NCI-H748 (cell line): ENCODE measurements at regions not wholly inside any gene's neighbourhood (a gene's known extent, or its start where the extent isn't known, plus 50 kb on each side); places are given as distances from the start of the nearest gene placed in this dataset.

Experiments
- DNase-seq: peaks from one replicate; lab custom pipeline; 2025; ENCODE audit not compliant: unreplicated experiment; lab: John Stamatoyannopoulos, UW

DNA sequence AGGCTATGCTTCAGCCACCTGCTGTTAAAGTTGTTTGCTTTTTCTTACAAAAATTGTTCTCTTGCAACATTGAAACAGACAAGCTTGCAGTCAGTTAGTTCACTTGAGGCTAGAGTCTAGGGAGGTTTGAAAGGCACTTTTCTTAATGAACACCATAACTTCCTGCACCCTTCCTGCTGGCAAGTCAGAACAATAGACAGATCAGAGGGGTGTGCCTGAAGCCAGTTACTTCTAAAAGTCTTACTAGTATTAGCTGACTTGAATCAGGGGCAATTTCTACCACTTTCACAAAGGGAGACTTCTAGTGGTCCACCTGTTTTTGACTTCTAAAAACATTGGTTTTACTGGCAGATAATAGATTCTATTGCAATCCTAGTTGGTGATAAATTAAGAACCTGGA, 367.4 kb upstream of the CDH20 start:
- DNase-seq, result no peak

- DNase-seq, result no peak
Observed at GRCh38 chr18:60966876-60967275, 366.4 kb upstream of the CDH20 start.

DNA sequence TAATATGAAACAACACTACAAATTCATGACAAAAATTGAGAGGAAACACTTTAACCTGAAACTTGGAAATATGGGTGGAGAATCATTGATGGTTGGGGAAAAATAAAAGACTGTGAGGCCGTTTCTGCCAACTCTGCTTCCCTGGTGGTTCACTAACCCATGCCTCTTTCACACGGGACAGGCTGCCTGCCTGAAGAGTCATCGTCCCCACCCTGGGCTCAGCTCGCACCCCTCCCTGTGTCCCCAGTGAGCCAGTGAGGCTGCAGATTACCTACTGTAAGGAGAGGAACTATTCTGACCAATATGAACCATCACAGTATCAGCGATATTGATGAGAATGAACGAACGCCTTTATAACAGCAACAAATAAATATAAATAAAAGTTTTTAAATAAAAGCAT, 357.8 kb upstream of the CDH20 start:
- no peak for DNase-seq

GRCh38 chr18:60976976-60977375, 356.3 kb upstream of the CDH20 start:
- no peak for DNase-seq

GRCh38 chr18:60978338-60978737, 354.9 kb upstream of the CDH20 start:
- DNase-seq, result no peak

- DNase-seq, result no peak
Observed at GRCh38 chr18:60980422-60981005, 352.7 kb upstream of the CDH20 start.

GRCh38 chr18:60981682-60982328, 351.4 kb upstream of the CDH20 start:
- DNase-seq, result no peak

GRCh38 chr18:60982329-60982695, 350.9 kb upstream of the CDH20 start:
- no peak for DNase-seq

- DNase-seq, result no peak
Observed at GRCh38 chr18:60982928-60983327, 350.3 kb upstream of the CDH20 start.

- no peak for DNase-seq
Observed at GRCh38 chr18:60984510-60984909, 348.7 kb upstream of the CDH20 start.

- no peak for DNase-seq
Observed at GRCh38 chr18:60987963-60988362, 345.3 kb upstream of the CDH20 start.

GRCh38 chr18:60996326-60996725, 336.9 kb upstream of the CDH20 start:
- DNase-seq, result no peak

DNA sequence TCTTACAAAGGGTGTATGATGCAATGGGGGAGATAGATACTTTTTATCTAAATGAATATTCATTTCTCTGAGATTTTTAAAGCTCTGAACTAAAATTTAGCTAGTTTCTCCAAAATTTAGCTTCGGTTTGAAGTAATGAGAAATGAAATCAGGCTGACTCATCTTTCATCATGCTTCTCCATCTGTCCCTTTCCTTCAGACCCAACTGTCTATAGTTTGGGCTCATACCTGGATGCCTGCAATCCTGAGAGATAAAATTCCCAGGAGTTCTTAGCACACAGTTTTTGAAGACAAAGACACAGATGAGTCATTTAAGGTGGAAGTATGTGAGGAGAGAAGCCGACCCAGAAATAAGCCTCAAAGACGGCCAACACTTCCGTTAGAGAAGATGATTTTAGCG, 336.4 kb upstream of the CDH20 start:
- no peak for DNase-seq

DNA sequence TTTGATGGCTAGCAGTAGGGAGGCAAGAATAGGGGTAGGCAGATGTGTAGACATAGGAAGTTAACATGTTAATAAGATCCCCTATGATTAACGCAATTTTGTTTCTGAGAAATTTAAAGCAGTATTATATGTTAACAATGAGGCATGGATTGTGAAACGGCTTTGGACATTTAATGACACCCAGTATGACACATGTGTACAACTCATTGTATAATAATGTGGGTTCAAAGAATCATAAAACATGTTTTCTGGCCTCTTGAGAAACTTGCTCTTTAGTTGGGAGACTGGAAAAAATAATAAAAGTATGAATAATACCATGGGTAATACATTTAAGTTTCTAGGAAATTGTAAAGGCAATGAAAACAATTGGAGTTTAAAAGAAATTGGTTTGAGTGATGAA, 332.1 kb upstream of the CDH20 start:
- DNase-seq, result no peak

DNA sequence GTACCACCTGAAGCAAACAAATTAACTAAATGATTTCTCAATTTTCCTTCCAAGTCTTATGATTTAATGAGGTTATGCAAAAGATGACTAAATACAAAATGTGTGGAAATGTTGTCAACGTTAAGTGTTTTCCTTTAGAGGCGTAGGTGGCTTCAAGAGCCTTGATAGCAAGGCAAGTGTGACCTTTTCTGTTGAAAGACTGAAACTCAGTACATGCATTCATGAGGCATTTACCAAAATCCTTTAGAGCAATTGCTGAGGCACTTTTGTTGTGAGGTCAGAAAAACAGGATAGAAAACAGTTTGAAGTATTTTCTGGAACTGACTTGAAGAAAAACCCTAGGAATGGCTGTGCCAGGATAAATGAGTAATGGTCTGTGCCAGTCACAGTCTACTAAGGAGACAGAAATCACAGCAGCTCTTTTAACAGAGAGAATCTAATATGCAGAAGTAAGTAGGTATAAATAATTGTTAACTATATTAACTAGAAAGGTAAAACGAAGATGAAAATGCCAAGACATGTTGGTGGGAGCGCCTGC, 326.5 kb upstream of the CDH20 start:
- no peak for DNase-seq

- no peak for DNase-seq
Observed at GRCh38 chr18:61019338-61020301, 313.6 kb upstream of the CDH20 start.

GRCh38 chr18:61025596-61025995, 307.6 kb upstream of the CDH20 start:
- DNase-seq, result no peak

DNA sequence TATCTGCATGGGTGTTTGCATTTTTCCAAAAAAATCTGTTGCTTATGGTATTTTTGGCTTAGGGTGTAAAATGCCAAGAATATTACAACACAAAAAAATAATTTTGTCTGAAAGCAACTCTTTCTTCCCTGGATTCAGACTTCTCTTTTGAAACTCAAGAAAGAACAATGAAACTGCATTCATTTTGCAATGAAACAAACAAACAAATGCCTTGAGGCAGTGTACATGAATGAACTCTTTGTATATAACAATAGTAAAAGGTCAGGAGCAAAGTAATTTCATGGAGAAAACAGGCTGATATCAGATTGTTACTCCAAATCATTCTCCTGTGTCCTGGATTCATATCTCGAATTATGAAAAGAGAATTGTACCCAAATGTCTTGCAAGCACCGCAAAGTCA, 301.6 kb upstream of the CDH20 start:
- no peak for DNase-seq

DNA sequence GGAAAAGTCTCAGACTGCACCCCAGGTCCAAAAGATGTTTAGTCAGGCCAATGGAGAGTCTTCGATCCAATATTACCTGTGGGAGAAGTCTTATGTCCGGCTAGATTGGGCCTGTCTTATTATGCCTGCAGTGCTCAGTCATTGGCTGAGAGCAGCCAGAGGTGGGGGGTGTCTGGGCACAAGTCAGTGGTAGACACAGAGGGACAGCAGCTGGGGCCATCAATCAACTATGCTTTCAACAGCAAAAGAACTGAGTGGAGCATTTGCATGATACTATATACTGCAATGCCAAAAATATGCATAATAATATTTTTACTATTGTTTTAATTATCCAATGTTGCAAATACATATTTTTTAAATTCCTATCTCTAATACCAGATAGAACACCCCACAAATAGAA, 298.6 kb upstream of the CDH20 start:
- DNase-seq, result no peak

- DNase-seq, result no peak
Observed at GRCh38 chr18:61039251-61039650, 294.0 kb upstream of the CDH20 start.

GRCh38 chr18:61047794-61048193, 285.4 kb upstream of the CDH20 start:
- DNase-seq, result no peak

DNA sequence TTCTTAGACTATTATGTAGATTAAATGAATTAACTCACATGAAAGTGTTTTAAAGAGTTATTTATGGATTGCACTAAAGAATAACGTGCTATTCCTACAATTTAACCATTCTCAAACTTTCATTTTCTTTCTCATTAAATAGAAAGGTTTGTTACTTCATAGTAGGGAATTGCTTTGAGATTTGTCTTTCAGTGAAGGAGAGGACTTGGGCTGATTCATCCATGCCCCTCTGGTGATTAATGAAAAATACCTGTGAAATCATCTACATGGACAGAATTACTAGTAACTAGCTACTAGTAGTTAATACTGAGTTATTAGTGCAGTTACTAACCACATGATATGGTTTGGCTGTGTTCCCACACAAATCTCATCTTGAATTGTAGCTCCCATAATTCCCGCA, 275.8 kb upstream of the CDH20 start:
- DNase-seq, result no peak
